Transverse colon (tissue), 3 donors: ENCODE measurements at regions not wholly inside any gene's neighbourhood (a gene's known extent, or its start where the extent isn't known, plus 50 kb on each side); places are given as distances from the start of the nearest gene placed in this dataset.

Source experiments
- POLR2A ChIP-seq: fragments of 450-650 bp; IDR thresholded peaks from one replicate; pipeline ENCODE4 v1.6.1; 2016; ENCODE audit warnings: antibody characterized with exemption, mild to moderate bottlenecking, moderate library complexity
- TF ChIP-seq, protein P1 (sequence below), 5 experiments: fragments of 200-600 bp in 3 of 5; fragments of 450-650 bp in 2 of 5; sonication (generic) in 3 of 5; IDR thresholded peaks; 1 replicate in 2 of 5; 2 replicates in 3 of 5; pipeline ENCODE4 v1.5.1; 2016 to 2017; ENCODE audit warnings: antibody characterized with exemption in 5 of 5, inconsistent platforms in 3 of 5, mild to moderate bottlenecking in 2 of 5, moderate library complexity in 1 of 5

DNA sequence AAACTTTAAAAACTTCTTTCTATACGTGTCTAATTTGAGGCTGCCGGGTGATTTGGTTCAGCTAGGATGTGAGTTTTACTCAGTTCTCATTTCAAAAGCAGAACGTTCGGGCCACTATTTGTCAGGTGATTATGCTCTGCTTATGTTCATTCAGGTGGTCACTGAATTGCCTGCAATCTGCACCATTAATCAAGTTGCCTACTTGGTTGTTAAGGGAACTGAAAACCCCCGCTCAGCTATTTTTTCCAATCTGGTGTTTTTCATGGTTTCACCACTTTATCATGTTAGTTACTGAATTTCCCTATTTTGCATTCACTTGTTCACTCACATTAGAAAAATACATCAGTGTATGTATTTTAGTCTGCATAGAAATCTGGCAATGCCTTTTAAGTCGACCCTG, 523.0 kb downstream of the CSNK1G3 start:
- TF ChIP-seq, protein P1, sequence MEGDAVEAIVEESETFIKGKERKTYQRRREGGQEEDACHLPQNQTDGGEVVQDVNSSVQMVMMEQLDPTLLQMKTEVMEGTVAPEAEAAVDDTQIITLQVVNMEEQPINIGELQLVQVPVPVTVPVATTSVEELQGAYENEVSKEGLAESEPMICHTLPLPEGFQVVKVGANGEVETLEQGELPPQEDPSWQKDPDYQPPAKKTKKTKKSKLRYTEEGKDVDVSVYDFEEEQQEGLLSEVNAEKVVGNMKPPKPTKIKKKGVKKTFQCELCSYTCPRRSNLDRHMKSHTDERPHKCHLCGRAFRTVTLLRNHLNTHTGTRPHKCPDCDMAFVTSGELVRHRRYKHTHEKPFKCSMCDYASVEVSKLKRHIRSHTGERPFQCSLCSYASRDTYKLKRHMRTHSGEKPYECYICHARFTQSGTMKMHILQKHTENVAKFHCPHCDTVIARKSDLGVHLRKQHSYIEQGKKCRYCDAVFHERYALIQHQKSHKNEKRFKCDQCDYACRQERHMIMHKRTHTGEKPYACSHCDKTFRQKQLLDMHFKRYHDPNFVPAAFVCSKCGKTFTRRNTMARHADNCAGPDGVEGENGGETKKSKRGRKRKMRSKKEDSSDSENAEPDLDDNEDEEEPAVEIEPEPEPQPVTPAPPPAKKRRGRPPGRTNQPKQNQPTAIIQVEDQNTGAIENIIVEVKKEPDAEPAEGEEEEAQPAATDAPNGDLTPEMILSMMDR (IDR thresholded peaks at IDR 0.05): no peak
- TF ChIP-seq POLR2A: no peak
